CD4-positive, alpha-beta T cell treated with Interferon alpha-2 for 1 hour (primary cell): ENCODE measurements at regions not wholly inside any gene's neighbourhood (a gene's known extent, or its start where the extent isn't known, plus 50 kb on each side); places are given as distances from the start of the nearest gene placed in this dataset.
"Not testable (repeated sequence)": the region's sequence is repeated elsewhere in the genome, so short reads cannot be mapped to it uniquely, and the experiment has no call there.

Experiments
- DNase-seq, 2 donors: peaks; one replicate each; pipeline ENCODE4 v3.0.0-alpha.2; 2020 to 2022

DNA sequence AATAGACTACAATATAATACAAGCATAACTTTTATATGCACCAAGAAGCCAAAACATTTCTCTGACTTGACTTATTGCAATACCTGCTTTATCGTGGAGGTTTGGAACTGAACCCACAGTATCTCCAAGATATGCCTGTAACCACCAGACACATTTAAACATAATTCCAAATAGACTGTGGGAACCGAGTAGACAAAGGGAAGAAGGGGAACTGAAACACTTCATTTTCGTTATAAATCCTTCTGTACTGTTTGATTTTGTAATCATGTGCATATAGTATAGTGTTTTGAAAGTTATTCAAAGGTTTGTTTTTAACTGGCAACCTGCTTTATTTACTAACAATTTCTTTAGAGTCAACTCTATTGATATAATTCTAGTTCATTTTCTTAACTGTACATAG is 154.9 kb upstream of the BEND6 start:
- DNase-seq, result no peak

DNA sequence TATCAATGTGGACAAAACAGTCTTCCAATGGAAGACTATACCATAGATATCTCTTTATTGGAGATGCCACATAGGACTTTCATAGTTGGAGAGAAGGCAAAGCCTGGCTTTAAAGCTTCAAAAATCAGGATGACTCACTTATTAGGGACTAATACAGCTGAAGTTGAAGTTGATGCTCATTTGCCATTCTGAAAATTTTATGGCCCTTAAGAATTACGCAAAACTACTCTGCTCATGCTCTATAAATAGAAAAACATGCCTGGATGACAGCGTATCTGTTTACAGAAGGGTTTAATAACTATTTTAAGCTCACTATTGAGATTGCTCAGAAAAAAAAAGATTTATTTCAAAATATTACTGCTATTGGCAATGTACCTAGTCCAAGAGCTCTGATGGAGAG is 155.5 kb upstream of the DST start:
- DNase-seq, result no peak

DNA sequence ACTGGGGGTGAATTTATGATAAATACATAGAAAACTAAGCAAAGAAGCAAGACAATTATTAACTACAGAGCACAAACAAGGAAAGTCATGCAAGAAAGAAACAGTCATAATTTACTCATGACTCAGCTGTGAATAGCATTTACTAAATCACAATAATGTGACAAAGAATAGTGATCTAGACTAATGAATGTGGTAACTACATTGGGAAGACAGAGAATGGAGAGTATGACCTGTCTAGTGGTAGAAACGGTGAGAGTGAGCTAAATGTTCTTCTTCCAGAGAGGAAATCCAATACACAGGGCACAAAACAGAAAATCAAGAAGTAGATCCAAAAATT is 153.5 kb upstream of the DST start:
- DNase-seq, result no peak

DNA sequence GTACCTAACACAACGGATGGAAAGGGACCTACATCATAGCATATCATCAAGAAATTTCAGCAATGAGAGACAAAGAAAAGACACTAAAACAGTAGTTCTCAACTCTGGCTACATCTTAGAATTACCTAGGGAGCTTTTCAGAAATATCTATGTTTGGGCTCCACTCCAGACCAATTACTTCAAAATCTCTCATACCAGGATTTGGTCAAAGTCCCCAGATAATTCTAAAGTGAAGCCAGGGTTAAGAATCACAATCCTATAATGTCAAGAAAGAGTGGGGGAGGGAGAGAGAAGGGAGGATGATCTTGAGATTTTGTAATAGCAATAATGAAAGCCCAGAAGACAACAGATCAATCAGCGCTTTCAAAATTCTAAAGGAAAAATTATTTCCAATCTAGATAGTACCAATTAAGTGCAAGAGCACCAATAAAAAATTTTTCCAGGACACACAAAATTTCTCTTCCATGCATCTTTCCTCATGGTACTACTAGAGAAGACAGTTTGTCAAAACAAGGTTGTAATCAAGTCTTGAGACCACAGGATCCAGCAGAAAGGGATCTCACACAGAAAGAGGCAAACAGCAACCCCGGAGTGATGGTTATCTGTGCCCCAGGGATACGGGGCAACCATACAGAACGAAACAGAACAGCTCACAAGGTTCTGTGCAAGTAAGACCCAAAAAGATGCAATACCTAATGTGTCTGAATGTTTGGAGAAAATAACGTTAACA is 152.9 kb upstream of the DST start:
- no peak for DNase-seq

DNA sequence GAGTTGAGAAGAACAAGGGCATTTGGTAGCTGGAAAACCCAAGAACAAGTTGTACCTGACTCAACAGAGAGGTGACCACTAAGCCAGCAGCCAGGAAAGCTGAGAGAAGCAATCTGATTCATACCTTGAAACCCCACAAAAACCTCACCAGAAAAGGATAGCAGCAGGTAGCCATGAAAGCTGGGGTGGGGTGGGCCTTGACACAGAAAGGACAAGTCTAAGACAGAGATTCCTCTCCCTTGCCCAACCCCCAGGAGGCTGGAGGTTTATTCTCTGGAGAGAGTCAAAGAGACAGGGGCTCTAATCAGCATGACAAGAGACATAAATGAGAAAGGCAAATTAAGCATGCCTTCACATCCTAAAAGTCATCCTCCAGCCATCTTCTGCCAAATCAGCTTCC is 151.7 kb upstream of the DST start:
- DNase-seq, result no peak

DNA sequence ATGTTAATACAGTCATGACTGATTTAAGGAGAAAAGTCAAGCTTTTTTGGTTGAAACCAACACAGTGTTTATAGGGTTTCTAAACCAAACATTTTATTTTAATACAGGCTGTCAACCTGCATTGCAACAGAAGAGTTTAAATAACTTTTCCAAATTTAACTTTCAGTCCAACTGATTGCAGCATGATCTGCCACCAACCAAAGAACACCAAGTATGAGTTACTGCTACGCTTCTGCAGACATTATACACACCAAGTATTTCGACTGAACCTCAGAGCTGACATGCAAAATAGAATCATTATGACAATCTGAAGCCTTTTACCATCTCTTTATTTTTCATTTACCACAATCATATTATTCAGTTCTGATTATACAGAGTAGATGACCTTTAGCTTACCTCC is 151.2 kb upstream of the DST start:
- DNase-seq, result no peak

DNA sequence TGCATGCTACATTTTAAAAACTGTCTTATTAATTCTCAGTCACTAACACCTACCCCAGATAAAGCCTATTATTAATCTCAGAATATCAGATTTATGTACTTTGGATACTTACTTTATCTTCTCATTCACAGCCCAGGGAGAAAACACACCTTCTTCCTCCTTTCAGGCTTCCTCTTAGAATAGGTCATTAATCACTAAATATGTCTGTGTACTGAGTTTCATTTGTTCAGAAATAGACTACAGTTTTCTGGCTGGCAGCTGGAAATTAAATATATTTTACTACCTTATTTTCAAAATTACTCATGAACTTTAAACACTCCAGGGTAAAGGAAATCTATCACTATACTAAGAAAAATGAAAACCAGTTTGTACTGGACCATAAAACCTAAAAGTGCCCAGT is 147.7 kb upstream of the DST start:
- DNase-seq, result no peak

DNA sequence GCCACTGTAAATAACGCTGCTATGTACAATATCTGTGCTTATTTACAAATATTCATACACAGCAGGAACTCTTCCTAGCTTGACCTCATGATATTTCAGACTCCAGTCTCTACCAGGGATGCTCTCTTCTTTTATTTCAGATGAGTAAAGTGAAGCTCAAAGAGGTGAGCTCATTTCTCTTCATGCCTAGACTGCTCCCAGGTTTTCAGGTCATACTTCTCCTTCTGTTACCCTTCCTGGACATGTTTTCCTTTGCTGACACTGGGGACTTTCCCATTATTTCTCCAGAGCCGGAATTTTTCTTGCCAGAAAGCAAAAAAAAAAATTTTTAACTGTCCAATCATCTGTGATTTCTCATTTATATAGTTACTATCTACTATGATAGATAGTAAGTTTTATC is 147.2 kb upstream of the DST start:
- no peak for DNase-seq

DNA sequence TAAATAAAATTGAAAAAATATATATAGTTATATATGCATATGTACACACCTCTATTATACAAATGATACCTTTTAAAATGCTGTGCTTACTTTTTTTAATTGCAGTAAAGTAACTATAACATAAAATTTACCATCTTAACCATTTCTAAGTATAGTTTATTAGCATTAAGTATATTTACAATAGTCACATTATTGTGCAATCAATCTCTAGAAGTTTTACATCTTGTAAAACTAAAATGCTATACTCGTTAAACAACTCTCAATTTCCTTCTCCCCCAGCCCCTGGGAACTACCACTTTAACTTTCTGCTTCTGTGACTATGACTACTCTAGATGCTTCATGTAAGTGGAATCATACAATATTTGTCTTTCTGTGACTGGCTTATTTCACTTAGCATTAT is 146.7 kb upstream of the DST start:
- no peak for DNase-seq

DNA sequence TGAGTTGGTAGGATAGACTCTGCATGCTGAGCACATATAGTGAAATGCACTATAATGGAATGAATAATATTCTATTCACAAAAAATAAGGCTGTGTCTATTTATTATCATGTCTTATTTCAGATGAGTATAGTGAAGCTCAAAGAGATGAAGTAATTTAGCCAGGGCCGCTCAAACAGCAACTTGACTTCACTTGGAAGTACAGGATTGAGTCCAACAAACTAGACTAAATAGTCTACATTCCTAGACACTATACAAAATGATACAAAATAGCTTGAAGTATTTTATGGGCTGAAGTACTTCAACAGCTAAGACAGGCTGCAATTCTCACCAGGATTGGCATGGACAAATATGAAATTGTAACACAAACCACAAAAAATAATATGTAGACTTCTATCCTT is 144.5 kb upstream of the DST start:
- DNase-seq, result no peak

DNA sequence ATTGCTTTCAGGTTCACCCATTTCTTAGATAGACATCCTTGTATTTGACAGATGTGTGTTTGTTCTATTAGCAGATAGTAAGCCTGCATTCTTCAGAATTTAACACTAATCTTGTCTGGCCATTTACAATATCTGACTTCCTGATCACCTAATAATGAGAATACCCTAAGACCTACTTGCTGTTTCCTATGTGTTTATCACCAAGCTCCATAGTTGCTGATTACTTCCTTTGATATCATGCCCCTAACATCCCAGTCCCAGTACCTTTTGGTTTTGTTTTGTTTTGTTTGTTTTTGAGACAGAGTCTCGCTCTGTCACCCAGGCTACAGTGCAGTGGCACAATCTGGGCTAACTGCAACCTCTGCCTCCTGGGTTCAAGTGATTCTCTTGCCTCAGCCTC is 143.6 kb upstream of the DST start:
- no peak for DNase-seq

DNA sequence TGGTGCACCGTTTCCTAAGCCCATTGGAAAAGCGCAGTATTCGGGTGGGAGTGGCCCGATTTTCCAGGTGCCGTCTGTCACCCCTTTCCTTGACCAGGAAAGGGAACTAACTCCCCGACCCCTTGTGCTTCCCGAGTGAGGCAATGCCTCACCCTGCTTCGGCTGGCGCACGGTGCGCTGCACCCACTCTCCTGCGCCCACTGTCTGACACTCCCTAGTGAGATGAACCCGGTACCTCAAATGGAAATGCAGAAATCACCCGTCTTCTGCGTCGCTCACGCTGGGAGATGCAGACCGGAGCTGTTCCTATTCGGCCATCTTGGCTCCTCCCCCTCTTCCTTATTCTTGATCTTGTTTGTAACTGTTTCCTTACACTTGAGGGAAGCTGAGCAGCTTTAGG is 142.8 kb upstream of the DST start:
- DNase-seq, result not testable (repeated sequence)

DNA sequence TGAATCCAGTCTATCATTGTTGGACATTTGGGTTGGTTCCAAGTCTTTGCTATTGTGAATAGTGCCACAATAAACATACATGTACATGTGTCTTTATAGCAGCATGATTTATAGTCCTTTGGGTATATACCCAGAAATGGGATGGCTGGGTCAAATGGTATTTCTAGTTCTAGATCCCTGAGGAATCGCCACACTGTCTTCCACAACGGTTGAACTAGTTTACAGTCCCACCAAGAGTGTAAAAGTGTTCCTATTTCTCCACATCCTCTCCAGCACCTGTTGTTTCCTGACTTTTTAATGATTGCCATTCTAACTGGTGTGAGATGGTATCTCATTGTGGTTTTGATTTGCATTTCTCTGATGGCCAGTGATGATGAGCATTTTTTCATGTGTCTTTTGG is 137.4 kb upstream of the DST start:
- not testable (repeated sequence) for DNase-seq

DNA sequence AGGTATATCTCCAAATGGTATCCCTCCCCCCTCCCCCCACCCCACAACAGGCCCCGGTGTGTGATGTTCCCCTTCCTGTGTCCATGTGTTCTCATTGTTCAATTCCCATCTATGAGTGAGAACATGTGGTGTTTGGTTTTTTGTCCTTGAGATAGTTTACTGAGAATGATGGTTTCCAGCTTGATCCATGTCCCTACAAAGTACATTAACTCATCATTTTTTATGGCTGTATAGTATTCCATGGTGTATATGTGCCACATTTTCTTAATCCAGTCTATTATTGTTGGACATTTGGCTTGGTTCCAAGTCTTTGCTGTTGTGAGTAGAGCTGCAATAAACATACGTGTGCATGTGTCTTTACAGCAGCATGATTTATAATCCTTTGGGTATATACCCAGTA is 135.8 kb upstream of the DST start:
- not testable (repeated sequence) for DNase-seq

DNA sequence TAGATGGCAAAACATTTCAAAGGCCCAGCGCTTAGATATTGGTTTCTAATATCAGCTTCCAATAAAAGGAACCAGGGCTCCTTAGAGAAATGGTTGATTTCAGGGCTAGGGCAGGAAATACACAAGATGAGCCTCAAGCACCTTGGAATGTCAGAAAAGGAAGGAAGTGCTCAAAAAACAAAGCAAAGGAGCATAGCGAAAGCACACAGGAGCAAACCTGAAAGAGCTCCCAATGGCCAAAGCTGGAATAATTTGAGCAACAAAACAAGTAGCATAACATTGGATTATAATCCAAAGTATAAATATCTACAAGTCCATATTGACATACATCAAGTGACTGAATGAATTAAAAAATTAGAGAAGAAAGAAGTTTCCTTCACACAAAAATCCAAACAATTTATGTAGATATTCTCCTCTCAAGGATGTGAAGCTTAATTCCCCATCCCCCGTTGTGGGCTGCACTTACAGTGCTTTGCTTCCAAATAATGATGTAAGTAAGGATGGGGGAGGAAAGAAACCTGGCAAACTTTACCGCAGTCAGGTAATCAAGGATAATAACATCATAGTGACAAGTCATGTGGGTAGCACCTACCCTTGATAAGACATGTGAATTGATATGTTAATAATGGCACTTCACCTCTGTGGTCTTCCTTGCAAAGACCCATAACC is 132.9 kb upstream of the DST start:
- DNase-seq, result no peak

DNA sequence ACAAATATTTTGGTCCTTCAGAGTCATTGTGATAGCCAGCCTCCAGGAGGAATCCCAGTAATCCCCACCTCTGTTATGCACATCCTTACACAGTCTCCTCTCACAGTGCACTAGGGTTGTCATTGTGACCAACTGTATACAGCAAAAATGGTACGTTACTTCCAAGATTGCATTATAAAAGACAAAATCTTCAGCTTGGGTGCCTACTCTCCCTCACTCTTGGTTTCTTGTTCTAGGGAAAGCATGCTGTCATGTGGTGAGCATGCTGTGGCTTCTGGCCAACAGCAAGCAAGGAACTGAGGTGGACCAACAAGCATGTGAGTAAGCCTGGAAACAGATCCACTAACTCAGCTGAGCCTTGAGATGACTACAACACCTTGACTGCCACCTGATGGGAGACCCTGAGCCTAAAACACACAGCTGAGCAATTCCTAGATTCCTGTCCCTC is 130.1 kb upstream of the DST start:
- no peak for DNase-seq

DNA sequence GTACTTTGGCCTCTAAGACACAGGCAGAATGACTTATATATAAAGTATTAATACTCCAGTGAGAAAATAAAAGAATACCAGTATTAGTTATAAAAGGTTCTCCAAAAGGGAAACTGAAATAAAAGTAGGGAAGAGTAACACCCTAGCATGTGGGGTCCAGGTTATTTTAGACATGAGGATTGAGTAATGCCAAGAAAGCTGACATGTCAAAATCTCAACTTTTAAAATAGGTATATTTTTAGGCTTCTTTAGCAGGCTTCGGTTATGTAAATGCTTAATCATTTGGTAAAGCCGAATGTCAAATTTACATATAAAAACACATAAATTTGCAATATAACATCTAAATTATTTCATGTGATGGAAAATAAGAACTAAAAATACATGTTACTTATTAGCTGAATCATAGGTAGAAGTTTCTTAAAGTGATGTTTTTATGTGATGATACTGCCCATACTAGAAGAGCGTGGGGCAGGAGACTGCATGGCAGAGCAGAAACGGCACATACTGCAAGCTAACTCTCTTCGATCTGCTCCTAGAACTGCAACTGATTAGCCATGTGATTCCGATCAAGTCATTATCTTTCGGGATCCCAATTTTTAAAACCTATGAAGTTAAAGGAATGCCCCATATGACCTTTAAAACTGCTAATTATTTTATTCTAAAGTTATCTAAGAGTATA is 129.4 kb upstream of the DST start:
- DNase-seq, result no peak

DNA sequence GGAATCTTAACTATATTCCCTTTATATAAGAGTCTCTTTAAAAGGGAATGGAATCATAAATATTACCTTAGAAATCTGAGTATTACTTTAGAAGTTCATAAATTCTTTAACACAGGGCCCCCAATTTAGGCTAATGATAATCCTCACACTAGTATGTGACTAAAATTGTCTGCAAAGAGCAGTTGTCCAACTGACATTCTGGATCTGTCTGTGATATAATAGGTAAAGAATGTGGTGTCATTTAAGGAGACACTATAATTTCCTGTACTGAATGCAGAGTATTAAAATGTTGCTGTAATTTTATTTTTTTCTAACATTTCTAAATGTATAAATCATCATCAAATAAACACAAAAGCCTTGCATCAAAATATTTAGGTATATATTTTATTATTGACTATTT is 128.5 kb upstream of the DST start:
- no peak for DNase-seq

DNA sequence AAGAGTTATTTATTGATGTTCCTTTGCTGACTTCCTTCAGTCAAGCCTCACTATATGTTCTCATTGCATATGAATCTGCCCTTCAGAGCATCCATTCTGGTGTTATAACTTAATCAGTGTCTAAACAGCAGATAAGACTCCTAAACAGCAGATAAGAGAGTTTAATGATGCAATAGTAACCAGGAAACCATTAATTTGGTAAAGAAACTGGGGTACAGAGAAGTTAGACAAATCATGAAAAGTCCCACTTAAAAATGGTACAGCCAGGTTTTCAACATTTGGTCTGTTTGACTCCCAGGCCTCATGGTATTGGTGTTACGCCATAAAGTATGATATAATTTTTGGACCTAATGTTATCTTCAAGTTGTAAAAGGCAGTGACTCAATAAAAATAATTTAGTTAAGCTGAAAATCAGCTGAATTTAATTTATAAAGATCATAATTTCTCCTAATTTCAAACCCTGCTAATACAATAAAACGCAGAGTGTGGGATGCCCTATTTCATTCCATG is 127.4 kb upstream of the DST start:
- no peak for DNase-seq

DNA sequence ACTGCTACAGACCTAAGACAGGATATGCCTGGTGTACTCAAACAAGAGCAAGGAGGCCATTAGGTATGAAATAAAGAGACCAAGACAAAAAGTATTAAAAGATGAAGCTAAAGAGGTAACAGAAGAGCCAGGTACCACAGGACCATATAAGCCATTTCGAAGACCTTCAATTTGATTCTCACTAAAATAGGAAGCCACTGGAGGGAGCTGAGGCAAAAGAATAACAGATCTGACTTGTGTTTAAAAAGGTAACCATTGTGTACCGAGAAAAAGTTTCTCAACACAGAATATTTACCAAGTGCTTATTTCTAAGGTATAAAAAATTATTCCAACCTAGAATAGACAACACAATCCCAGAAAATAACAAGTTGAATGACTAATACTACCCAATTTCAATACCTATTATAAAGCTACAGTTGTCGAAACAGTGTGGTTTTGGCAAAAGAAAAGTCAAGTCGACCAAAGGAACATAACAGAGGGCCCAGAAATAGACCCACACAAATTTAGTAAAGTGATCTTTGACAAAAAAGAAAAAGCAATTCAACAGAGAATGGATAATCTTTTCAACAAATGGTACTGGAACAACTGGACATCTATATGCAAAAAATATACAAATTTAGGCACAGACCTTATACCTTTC is 125.3 kb upstream of the DST start:
- DNase-seq, result no peak

DNA sequence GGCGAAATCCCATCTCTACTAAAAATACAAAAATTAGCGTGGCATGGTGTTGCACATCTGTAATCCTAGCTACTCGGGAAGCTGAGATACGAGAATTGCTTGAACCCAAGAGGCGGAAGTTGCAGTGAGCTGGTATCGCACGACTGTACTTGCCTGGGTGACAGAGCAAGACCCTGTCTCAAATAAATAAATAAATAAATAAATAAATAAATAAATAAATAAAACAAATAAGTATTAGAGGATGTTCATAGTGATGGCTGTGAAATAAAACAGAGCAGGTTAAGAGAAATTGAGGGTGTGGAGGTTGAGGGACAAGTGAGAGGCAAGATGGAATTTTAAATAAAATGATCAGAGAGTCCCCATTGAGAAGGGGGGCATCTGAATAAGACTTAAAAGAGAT is 124.7 kb upstream of the DST start:
- DNase-seq, result no peak

DNA sequence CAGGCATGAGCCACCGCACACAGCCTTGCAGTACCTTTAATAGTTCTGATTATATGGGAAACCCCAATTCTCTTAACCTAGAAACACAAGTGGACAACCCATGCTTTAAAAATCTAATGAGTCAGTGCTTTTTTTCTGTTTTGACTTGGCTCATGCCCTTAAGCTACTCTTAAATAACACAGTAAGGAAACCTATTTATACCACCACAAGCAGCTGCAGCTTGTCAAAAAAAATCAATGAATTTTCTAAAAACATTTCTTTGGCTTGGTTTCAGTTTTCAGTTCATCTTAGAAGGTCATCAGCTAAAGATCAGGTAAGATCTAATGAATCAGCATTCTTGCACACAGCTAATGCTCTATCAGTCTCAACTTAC is 124.1 kb upstream of the DST start:
- no peak for DNase-seq

DNA sequence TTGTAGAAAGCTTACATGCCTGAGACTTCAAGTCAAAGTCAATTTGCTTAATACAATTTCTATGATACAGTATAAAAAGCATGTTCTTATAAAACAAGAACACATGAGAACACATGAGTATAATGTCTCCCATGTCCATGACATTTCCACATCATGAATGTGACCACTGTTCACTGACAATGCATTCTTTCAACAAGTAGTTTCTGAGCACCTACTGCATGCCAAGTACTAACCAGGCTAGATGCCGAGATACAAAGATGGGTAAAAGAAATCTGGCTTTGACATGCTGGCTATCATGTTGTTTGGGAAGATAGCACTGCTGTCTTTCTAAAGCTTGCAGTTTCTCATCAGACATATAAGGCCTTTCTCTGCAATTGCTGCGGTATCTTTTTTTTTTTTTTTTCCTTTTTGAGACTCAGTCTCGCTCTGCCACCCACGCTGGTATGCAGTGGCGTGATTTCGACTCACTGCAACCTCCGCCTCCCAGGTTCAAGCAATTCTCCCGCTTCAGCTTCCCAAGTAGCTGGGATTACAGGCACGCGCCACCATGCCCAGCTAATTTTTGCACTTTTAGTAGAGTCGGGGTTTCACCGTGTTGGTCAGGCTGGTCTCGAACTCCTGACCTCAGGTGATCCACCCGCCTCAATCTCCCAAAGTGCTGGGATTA is 123.6 kb upstream of the DST start:
- DNase-seq, result no peak
